Neuronal stem cell (in vitro differentiated cells): ENCODE measurements at regions not wholly inside any gene's neighbourhood (a gene's known extent, or its start where the extent isn't known, plus 50 kb on each side); places are given as distances from the start of the nearest gene placed in this dataset.

Experiments used
- DNase-seq: peaks from one replicate; pipeline ENCODE4 v3.0.0-alpha.2; 2013; ENCODE audit warnings: low spot score
- H2AFZ ChIP-seq: one replicate; pipeline ENCODE4 v1.6.1; 2013; ENCODE audit warnings: mild to moderate bottlenecking, low read length, inconsistent platforms
- H2AK5ac ChIP-seq: 2 replicates; pipeline ENCODE4 v1.6.1; 2013; ENCODE audit warnings: low read depth, mild to moderate bottlenecking, inconsistent platforms, low read length, moderate library complexity, mixed read lengths
- H2BK120ac ChIP-seq: 2 replicates; pipeline ENCODE4 v1.6.1; 2013; ENCODE audit warnings: low read depth, mild to moderate bottlenecking, inconsistent platforms, low read length, moderate library complexity, mixed read lengths
- H2BK12ac ChIP-seq: one replicate; pipeline ENCODE4 v1.6.1; 2013; ENCODE audit warnings: low read length, inconsistent platforms
- H2BK15ac ChIP-seq: 2 replicates; pipeline ENCODE4 v1.6.1; 2013; ENCODE audit warnings: mild to moderate bottlenecking, low read length, inconsistent platforms, mixed read lengths
- H2BK5ac ChIP-seq: one replicate; pipeline ENCODE4 v1.6.1; 2013; ENCODE audit warnings: inconsistent platforms, mild to moderate bottlenecking, low read length, moderate library complexity
- H3K14ac ChIP-seq: one replicate; pipeline ENCODE4 v1.6.1; 2013; ENCODE audit warnings: low read length, inconsistent platforms
- H3K18ac ChIP-seq: 2 replicates; pipeline ENCODE4 v1.6.1; 2013; ENCODE audit warnings: low read length, inconsistent platforms
- H3K23ac ChIP-seq: 2 replicates; pipeline ENCODE4 v1.6.1; 2013; ENCODE audit warnings: low read depth, mild to moderate bottlenecking, mixed read lengths, low read length, inconsistent platforms; ENCODE audit not compliant: poor library complexity
- H3K27ac ChIP-seq: replicated peaks from 3 replicates; pipeline ENCODE4 v1.5.1; 2013; ENCODE audit warnings: low read length, inconsistent platforms
- H3K27me3 ChIP-seq, 3 experiments: 2 replicates each; pipeline ENCODE4 v1.6.1; 2013; ENCODE audit warnings: low read length in 3 of 3, mild to moderate bottlenecking in 2 of 3, inconsistent platforms in 1 of 3, low read depth in 1 of 3, mixed read lengths in 1 of 3, moderate library complexity in 1 of 3; ENCODE audit not compliant: control insufficient read depth in 3 of 3, insufficient read depth in 3 of 3
- H3K36me3 ChIP-seq, 2 donors: replicated peaks in 1 of 2; 2 replicates each; pipeline ENCODE4 v1.6.1; 2013; ENCODE audit warnings: low read length in 2 of 2; ENCODE audit not compliant: control insufficient read depth in 2 of 2, insufficient read depth in 2 of 2
- H3K4ac ChIP-seq: 2 replicates; pipeline ENCODE4 v1.6.1; 2013; ENCODE audit warnings: inconsistent platforms, mild to moderate bottlenecking, low read length, moderate library complexity
- H3K4me1 ChIP-seq, 2 donors: 1 replicate in 1 of 2; 2 replicates in 1 of 2; pipeline ENCODE4 v1.6.1; 2013; ENCODE audit warnings: low read length in 2 of 2, low read depth in 1 of 2; ENCODE audit not compliant: control insufficient read depth in 2 of 2, insufficient read depth in 1 of 2
- H3K4me2 ChIP-seq: one replicate; pipeline ENCODE4 v1.6.1; 2013; ENCODE audit warnings: mild to moderate bottlenecking, low read length, inconsistent platforms; ENCODE audit not compliant: insufficient read depth, poor library complexity, severe bottlenecking
- H3K4me3 ChIP-seq, 2 donors: 2 replicates each; pipeline ENCODE4 v1.5.1; 2013; ENCODE audit warnings: low read length in 2 of 2, mild to moderate bottlenecking in 2 of 2, inconsistent platforms in 1 of 2, moderate library complexity in 1 of 2
- H3K79me1 ChIP-seq: one replicate; pipeline ENCODE4 v1.6.1; 2013; ENCODE audit warnings: low read depth, mild to moderate bottlenecking, inconsistent platforms, low read length, moderate library complexity
- H3K9ac ChIP-seq: one replicate; pipeline ENCODE4 v1.6.1; 2013; ENCODE audit warnings: mild to moderate bottlenecking, low read depth, low read length, inconsistent platforms; ENCODE audit not compliant: poor library complexity
- H3K9me3 ChIP-seq, 2 donors: replicated peaks in 1 of 2; 2 replicates each; pipeline versions ENCODE3 to v1.6.1; 2013; ENCODE audit warnings: low read length in 2 of 2, mild to moderate bottlenecking in 2 of 2, inconsistent platforms in 1 of 2, low read depth in 1 of 2, mixed read lengths in 1 of 2, moderate library complexity in 1 of 2; ENCODE audit not compliant: control insufficient read depth in 2 of 2, insufficient read depth in 1 of 2
- H4K8ac ChIP-seq: one replicate; pipeline ENCODE4 v1.6.1; 2013; ENCODE audit warnings: low read depth, mild to moderate bottlenecking, inconsistent platforms, low read length, moderate library complexity
- H4K91ac ChIP-seq: one replicate; pipeline ENCODE4 v1.6.1; 2013; ENCODE audit warnings: low read length, low read depth, mild to moderate bottlenecking, inconsistent platforms; ENCODE audit not compliant: poor library complexity
- WGBS, 2 donors: extraction: QIAGEN DNeasy Blood & Tissue Kit; methylation state at CpG; one replicate each; pipeline ENCODE4 v1.1.7; 2013; ENCODE audit warnings: missing lambda C conversion rate in 2 of 2, mixed read lengths in 1 of 2; ENCODE audit not compliant: insufficient read length in 2 of 2, insufficient replicate concordance in 1 of 2; ENCODE audit errors: extremely low coverage in 2 of 2; 5-methylcytosine and 5-hydroxymethylcytosine counted together

DNA sequence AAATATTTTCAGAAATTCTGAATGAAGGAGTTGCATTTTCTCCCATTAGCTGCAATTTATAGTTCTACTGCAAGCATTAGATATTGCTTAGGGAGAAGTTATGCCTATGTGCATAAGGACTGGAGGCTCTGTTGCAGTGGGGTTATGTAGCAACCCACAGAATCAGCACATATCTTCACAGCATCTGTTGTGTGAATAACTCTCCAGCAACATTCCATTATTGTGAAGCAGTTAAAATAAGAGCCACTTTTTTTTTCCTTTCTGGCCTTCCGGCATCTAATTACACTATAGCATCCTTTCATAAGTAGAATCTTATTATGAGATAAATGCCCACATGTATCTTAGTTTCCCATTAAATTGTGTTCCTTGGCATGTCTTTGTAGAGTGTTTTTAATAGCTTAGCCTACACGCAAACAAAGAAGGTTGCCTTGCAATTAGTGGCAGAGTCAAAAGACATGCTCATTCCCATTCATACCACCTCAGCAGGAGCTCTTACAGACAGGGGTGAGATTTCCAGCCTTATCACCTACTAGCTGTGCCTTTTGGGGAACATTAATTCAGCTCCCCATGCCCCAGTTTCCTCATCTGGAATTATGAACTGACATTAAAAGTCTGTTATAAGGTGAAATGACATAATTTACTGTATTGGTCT is 596.0 kb upstream of the GOT2 start:
- H3K14ac ChIP-seq = no peak overlapping the region
- H3K9ac ChIP-seq = no peak overlapping the region
- H3K4me1 ChIP-seq = peaks cover 0 to 10% of the 10 kb centered on the region in 2 donors
- H2AK5ac ChIP-seq = no peak overlapping the region
- H3K4ac ChIP-seq = no peak overlapping the region
- DNase-seq = peak; percentile 54
- no peaks in the 10 kb centered on the region for H3K79me1 ChIP-seq
- H3K4me2 ChIP-seq = no peak overlapping the region
- WGBS, 2 donors = no CpG with 5 or more reads among the region's 2 CpGs
- no peaks in the 10 kb centered on the region for H3K9me3 ChIP-seq
- H4K91ac ChIP-seq = no peak overlapping the region
- no peak overlapping the region for H3K23ac ChIP-seq
- peak overlapping the region; percentile 88 for H3K27ac ChIP-seq
- no peak overlapping the region for H2BK15ac ChIP-seq
- H3K4me3 ChIP-seq = no peak overlapping the region
- H3K18ac ChIP-seq = no peak overlapping the region
- H2AFZ ChIP-seq = no peak overlapping the region
- H4K8ac ChIP-seq = no peak overlapping the region
- no peak overlapping the region for H2BK12ac ChIP-seq
- H3K27me3 ChIP-seq = peaks cover 0 to 2% (median 0%) of the 10 kb centered on the region in 3 experiments
- no peak overlapping the region for H2BK120ac ChIP-seq
- H2BK5ac ChIP-seq = no peak overlapping the region
- no peaks in the 10 kb centered on the region for H3K36me3 ChIP-seq

DNA sequence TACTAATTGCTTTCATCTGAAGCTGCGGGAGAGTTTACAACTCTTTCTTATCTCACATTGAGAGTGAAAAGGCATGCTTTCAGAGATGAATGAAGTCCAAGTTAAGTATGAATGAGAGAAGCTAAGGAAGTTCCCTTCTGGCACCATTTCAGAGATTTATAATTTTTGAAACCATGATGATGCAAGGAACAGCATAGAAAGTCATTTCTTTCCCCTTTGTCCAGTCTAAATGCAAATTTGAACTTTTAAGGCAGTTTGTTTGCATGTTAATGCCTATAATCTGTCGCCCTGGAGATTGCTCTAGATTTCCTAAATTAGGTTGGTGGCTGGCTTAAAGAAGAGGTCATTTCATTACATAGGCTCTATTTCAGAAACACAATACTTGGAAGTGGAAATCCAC is 594.8 kb upstream of the GOT2 start:
- Histone ChIP-seq H3K9ac (no peak overlapping the region), H3K14ac (no peak overlapping the region), H3K79me1 (no peaks in the 10 kb centered on the region), H3K4me1 (peaks cover 0 to 10% of the 10 kb centered on the region in 2 donors), H2BK5ac (no peak overlapping the region), H3K18ac (no peak overlapping the region), H3K36me3 (no peaks in the 10 kb centered on the region), H2AK5ac (no peak overlapping the region), H2BK120ac (no peak overlapping the region), H3K23ac (no peak overlapping the region), H2BK12ac (no peak overlapping the region), H3K4me2 (no peak overlapping the region), H4K8ac (no peak overlapping the region), H3K9me3 (no peaks in the 10 kb centered on the region), H4K91ac (no peak overlapping the region), H2AFZ (no peak overlapping the region), H3K4ac (no peak overlapping the region), H3K27ac (peak overlapping the region; percentile 7), H3K27me3 (no peaks in the 10 kb centered on the region), H3K4me3 (no peak overlapping the region), H2BK15ac (no peak overlapping the region)
- no peak for DNase-seq
- WGBS, 2 donors = no CpG with 5 or more reads among the region's 2 CpGs

GRCh38 chr16:59327894-59328293 is 593.8 kb upstream of the GOT2 start:
- no peak overlapping the region for H3K4me2 ChIP-seq
- no peak overlapping the region for H3K4ac ChIP-seq
- H2BK15ac ChIP-seq = no peak overlapping the region
- no peaks in the 10 kb centered on the region for H3K36me3 ChIP-seq
- no peaks in the 10 kb centered on the region for H3K79me1 ChIP-seq
- no peak overlapping the region for H2BK120ac ChIP-seq
- H3K18ac ChIP-seq = no peak overlapping the region
- no peak overlapping the region for H2BK5ac ChIP-seq
- H3K9me3 ChIP-seq = no peaks in the 10 kb centered on the region
- H2AFZ ChIP-seq = no peak overlapping the region
- H3K9ac ChIP-seq = no peak overlapping the region
- H3K27me3 ChIP-seq = no peaks in the 10 kb centered on the region
- H3K4me3 ChIP-seq = no peak overlapping the region
- no peak overlapping the region for H4K8ac ChIP-seq
- H4K91ac ChIP-seq = no peak overlapping the region
- H3K27ac ChIP-seq = no peak overlapping the region
- no peak overlapping the region for H2AK5ac ChIP-seq
- H3K23ac ChIP-seq = no peak overlapping the region
- H3K14ac ChIP-seq = no peak overlapping the region
- DNase-seq = no peak
- no peak overlapping the region for H2BK12ac ChIP-seq
- no CpG with 5 or more reads among the region's 3 CpGs for WGBS, 2 donors
- peaks cover 0 to 10% of the 10 kb centered on the region in 2 donors for H3K4me1 ChIP-seq

DNA sequence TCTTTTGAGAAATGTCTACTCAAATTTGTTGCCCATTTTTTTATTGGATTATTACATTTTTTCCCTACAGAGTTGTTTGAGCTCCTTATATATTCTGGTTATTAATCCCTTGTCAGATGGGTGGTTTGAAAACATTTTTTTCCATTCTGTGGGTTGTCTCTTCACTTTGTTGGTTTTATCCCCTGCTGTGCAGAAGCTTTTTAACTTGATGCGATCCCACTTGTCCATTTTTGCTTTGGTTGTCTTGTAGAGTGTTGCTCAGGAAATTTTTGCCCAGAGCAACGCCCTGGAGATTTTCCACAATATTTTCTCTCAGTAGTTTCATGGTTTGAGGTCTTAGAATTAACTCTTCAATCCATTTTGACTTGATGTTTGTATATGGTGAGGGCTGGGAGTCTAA is 592.8 kb upstream of the GOT2 start:
- Histone ChIP-seq H3K4ac (no peak overlapping the region), H2AK5ac (no peak overlapping the region)

More for the DNA sequence above, 592.8 kb upstream of the GOT2 start:
- Histone ChIP-seq H3K4me2 (no peak overlapping the region), H2BK15ac (no peak overlapping the region), H3K27me3 (no peaks in the 10 kb centered on the region), H3K4me3 (no peak overlapping the region), H2BK120ac (no peak overlapping the region), H3K23ac (no peak overlapping the region), H3K27ac (no peak overlapping the region), H2AFZ (no peak overlapping the region), H3K14ac (no peak overlapping the region), H3K18ac (no peak overlapping the region), H4K91ac (no peak overlapping the region), H3K79me1 (no peaks in the 10 kb centered on the region), H3K9ac (no peak overlapping the region), H2BK12ac (no peak overlapping the region), H3K4me1 (peaks cover 0 to 10% of the 10 kb centered on the region in 2 donors), H2BK5ac (no peak overlapping the region), H3K9me3 (no peaks in the 10 kb centered on the region), H3K36me3 (no peaks in the 10 kb centered on the region), H4K8ac (no peak overlapping the region)
- DNase-seq = no peak
- WGBS, 2 donors = no CpG with 5 or more reads among the region's 2 CpGs
